ENCODE measurements at regions not wholly inside any gene's neighbourhood (a gene's known extent, or its start where the extent isn't known, plus 50 kb on each side); places are given as distances from the start of the nearest gene placed in this dataset.

- Mint-ChIP-seq H3K9me3 (peaks cover 4% of the 10 kb centered on the region), H3K27ac (no peak overlapping the region), H3K27me3 (ENCODE audit: insufficient read depth) (no peaks in the 10 kb centered on the region), H3K36me3 (ENCODE audit: low read depth) (no peaks in the 10 kb centered on the region), H3K4me1 (peaks cover 4% of the 10 kb centered on the region), H3K4me3 (no peak overlapping the region)
- no peak for TF ChIP-seq CTCF (conservative IDR thresholded peaks at IDR 0.05)
- H3K4me3 ChIP-seq (ENCODE audit: low read length): no peak overlapping the region
- no peaks in the 10 kb centered on the region for H3K4me1 ChIP-seq (ENCODE audit: control insufficient read depth, insufficient read depth, low read length)
- no peaks in the 10 kb centered on the region for H3K27me3 ChIP-seq (ENCODE audit: control insufficient read depth, insufficient read depth, low read length, poor library complexity, severe bottlenecking)
- no peak overlapping the region for H3K9ac ChIP-seq (ENCODE audit: extremely low read depth, low read length, poor library complexity, severe bottlenecking)
- no peak overlapping the region for H3K27ac ChIP-seq (ENCODE audit: low read depth, low read length)
- peaks cover 4% of the 10 kb centered on the region for H3K9me3 ChIP-seq (ENCODE audit: control insufficient read depth, low read length)
- DNase-seq: no peak
- WGBS, 2 experiments (ENCODE audit: insufficient coverage in 1 of 2, insufficient read length in 1 of 2): 94 to 100% methylated on average over 1 of the region's 1 CpG
- H3K36me3 ChIP-seq (ENCODE audit: control insufficient read depth, insufficient read depth, low read length): no peaks in the 10 kb centered on the region
Measured at GRCh38 chr1:218990019-218990418, 183.7 kb upstream of the LYPLAL1 start.

GRCh38 chr1:218991089-218991488 lies 182.6 kb upstream of the LYPLAL1 start:
- no peak overlapping the region for H3K4me3 ChIP-seq (ENCODE audit: low read length)
- no peak overlapping the region for H3K27ac Mint-ChIP-seq
- TF ChIP-seq CTCF (conservative IDR thresholded peaks at IDR 0.05): no peak
- H3K4me1 ChIP-seq (ENCODE audit: control insufficient read depth, insufficient read depth, low read length): no peaks in the 10 kb centered on the region
- no peak overlapping the region for H3K9ac ChIP-seq (ENCODE audit: extremely low read depth, low read length, poor library complexity, severe bottlenecking)
- no peak for DNase-seq
- no peak overlapping the region for H3K27ac ChIP-seq (ENCODE audit: low read depth, low read length)
- WGBS, 2 experiments (ENCODE audit: insufficient coverage in 1 of 2, insufficient read length in 1 of 2): 94% methylated on average over 1 of the region's 1 CpG; no CpG with 5 or more reads in 1 of the 2 experiments
- no peak overlapping the region for H3K4me3 Mint-ChIP-seq
- no peaks in the 10 kb centered on the region for H3K36me3 Mint-ChIP-seq (ENCODE audit: low read depth)
- peaks cover 4% of the 10 kb centered on the region for H3K4me1 Mint-ChIP-seq
- H3K36me3 ChIP-seq (ENCODE audit: control insufficient read depth, insufficient read depth, low read length): no peaks in the 10 kb centered on the region
- no peaks in the 10 kb centered on the region for H3K27me3 ChIP-seq (ENCODE audit: control insufficient read depth, insufficient read depth, low read length, poor library complexity, severe bottlenecking)
- H3K27me3 Mint-ChIP-seq (ENCODE audit: insufficient read depth): no peaks in the 10 kb centered on the region
- peaks cover 4% of the 10 kb centered on the region for H3K9me3 ChIP-seq (ENCODE audit: control insufficient read depth, low read length)
- peaks cover 4% of the 10 kb centered on the region for H3K9me3 Mint-ChIP-seq

GRCh38 chr1:218994615-218995014 lies 179.1 kb upstream of the LYPLAL1 start:
- H3K4me3 Mint-ChIP-seq: no peak overlapping the region
- WGBS, 2 experiments (ENCODE audit: insufficient coverage in 1 of 2, insufficient read length in 1 of 2): 93% methylated on average over 1 of the region's 1 CpG; no CpG with 5 or more reads in 1 of the 2 experiments
- H3K4me1 ChIP-seq (ENCODE audit: control insufficient read depth, insufficient read depth, low read length): no peaks in the 10 kb centered on the region

More at GRCh38 chr1:218994615-218995014, 179.1 kb upstream of the LYPLAL1 start:
- Mint-ChIP-seq H3K9me3 (no peaks in the 10 kb centered on the region), H3K27me3 (ENCODE audit: insufficient read depth) (no peaks in the 10 kb centered on the region), H3K27ac (no peak overlapping the region), H3K4me1 (peaks cover 4% of the 10 kb centered on the region), H3K36me3 (ENCODE audit: low read depth) (no peaks in the 10 kb centered on the region)
- Histone ChIP-seq H3K4me3 (ENCODE audit: low read length) (no peak overlapping the region), H3K27ac (ENCODE audit: low read depth, low read length) (no peak overlapping the region), H3K36me3 (ENCODE audit: control insufficient read depth, insufficient read depth, low read length) (no peaks in the 10 kb centered on the region), H3K27me3 (ENCODE audit: control insufficient read depth, insufficient read depth, low read length, poor library complexity, severe bottlenecking) (no peaks in the 10 kb centered on the region), H3K9me3 (ENCODE audit: control insufficient read depth, low read length) (no peaks in the 10 kb centered on the region), H3K9ac (ENCODE audit: extremely low read depth, low read length, poor library complexity, severe bottlenecking) (no peak overlapping the region)
- TF ChIP-seq CTCF (conservative IDR thresholded peaks at IDR 0.05): no peak
- DNase-seq: no peak

Data from endodermal cell (in vitro differentiated cells).